IMR-90 (cell line): ENCODE measurements at regions not wholly inside any gene's neighbourhood (a gene's known extent, or its start where the extent isn't known, plus 50 kb on each side); places are given as distances from the start of the nearest gene placed in this dataset.

Experiments used
- ATAC-seq: fragments of 200-7000 bp; cut with Tn5 transposase; 2 replicates; pipeline ENCODE4 v1.9.1; 2020; ENCODE audit warnings: low read depth, mild to moderate bottlenecking, moderate library complexity
- BruUV-seq: library from RNA; stranded (reverse); fragments of 400-500 nt; replicated peaks from 2 replicates; lab custom pipeline; 2021; lab: Mats Ljungman, UMichigan
- CTCF ChIA-PET: fragments of 300-600 bp; formaldehyde crosslinking; extraction: SDS; loops from one replicate; lab custom pipeline; 2021; ENCODE audit warnings: antibody characterized with exemption; lab: Yijun Ruan, JAX
- POLR2A ChIA-PET: fragments of 300-600 bp; sonication (Branson Sonifier 250); formaldehyde crosslinking; loops from one replicate; lab custom pipeline; 2022; ENCODE audit warnings: antibody characterized with exemption; ENCODE audit not compliant: unreplicated experiment; lab: Charles Lee
- DNase-seq: peaks from one replicate; pipeline ENCODE4 v3.0.0; 2013
- H2AFZ ChIP-seq: replicated peaks from 2 replicates; pipeline ENCODE3; 2013; ENCODE audit warnings: low read length, mild to moderate bottlenecking; ENCODE audit not compliant: poor library complexity
- H2AK5ac ChIP-seq: 2 replicates; pipeline ENCODE4 v1.6.1; 2013; ENCODE audit warnings: low read depth, low read length, inconsistent platforms
- H2AK9ac ChIP-seq: replicated peaks from 2 replicates; pipeline ENCODE3; 2013; ENCODE audit warnings: mild to moderate bottlenecking, low read depth, low read length, moderate library complexity; ENCODE audit not compliant: poor library complexity
- H2BK120ac ChIP-seq: 2 replicates; pipeline ENCODE4 v1.6.1; 2013; ENCODE audit warnings: low read depth, low read length, inconsistent platforms
- H2BK15ac ChIP-seq: 3 replicates; pipeline ENCODE4 v1.6.1; 2013; ENCODE audit warnings: low read depth, low read length, inconsistent platforms
- H2BK20ac ChIP-seq: 2 replicates; pipeline ENCODE4 v1.6.1; 2013; ENCODE audit warnings: low read depth, mild to moderate bottlenecking, inconsistent platforms, low read length, moderate library complexity
- H2BK5ac ChIP-seq: 2 replicates; pipeline ENCODE4 v1.6.1; 2013; ENCODE audit warnings: mild to moderate bottlenecking, low read depth, low read length, inconsistent platforms; ENCODE audit not compliant: poor library complexity, severe bottlenecking
- H3K14ac ChIP-seq: replicated peaks from 2 replicates; pipeline ENCODE4 v1.6.1; 2013; ENCODE audit warnings: low read depth, low read length, inconsistent platforms
- H3K18ac ChIP-seq: 2 replicates; pipeline ENCODE4 v1.6.1; 2013; ENCODE audit warnings: low read depth, low read length, control low read depth
- H3K23ac ChIP-seq: 2 replicates; pipeline ENCODE4 v1.6.1; 2013; ENCODE audit warnings: low read depth, low read length, inconsistent platforms
- H3K27ac ChIP-seq: 2 replicates; pipeline ENCODE4 v1.5.1; 2013; ENCODE audit warnings: mild to moderate bottlenecking, control low read depth, low read length; ENCODE audit not compliant: insufficient read depth
- H3K27me3 ChIP-seq: 2 replicates; pipeline ENCODE4 v1.6.1; 2013; ENCODE audit warnings: low read length; ENCODE audit not compliant: control insufficient read depth, insufficient read depth
- H3K36me3 ChIP-seq: 2 replicates; pipeline ENCODE4 v1.6.1; 2013; ENCODE audit warnings: low read length, mixed read lengths; ENCODE audit not compliant: control insufficient read depth, insufficient read depth
- H3K4ac ChIP-seq: 2 replicates; pipeline ENCODE4 v1.6.1; 2013; ENCODE audit warnings: low read depth, low read length, inconsistent platforms
- H3K4me1 ChIP-seq: 2 replicates; pipeline ENCODE4 v1.6.1; 2013; ENCODE audit warnings: low read length, mixed read lengths; ENCODE audit not compliant: control insufficient read depth, insufficient read depth
- H3K4me2 ChIP-seq: 2 replicates; pipeline ENCODE4 v1.6.1; 2013; ENCODE audit warnings: low read depth, mild to moderate bottlenecking, control low read depth, low read length, moderate library complexity
- H3K4me3 ChIP-seq: 2 replicates; pipeline ENCODE4 v1.5.1; 2013; ENCODE audit warnings: low read depth, mild to moderate bottlenecking, control low read depth, low read length, moderate library complexity; ENCODE audit not compliant: insufficient read depth
- H3K56ac ChIP-seq: 2 replicates; pipeline ENCODE4 v1.6.1; 2013; ENCODE audit warnings: low read length, inconsistent platforms; ENCODE audit not compliant: insufficient read depth; ENCODE audit errors: extremely low read depth
- H3K79me1 ChIP-seq, 2 experiments: 2 replicates each; pipeline ENCODE4 v1.6.1; 2013; ENCODE audit warnings: low read length in 2 of 2, inconsistent platforms in 1 of 2, low read depth in 1 of 2
- H3K9ac ChIP-seq: 2 replicates; pipeline ENCODE4 v1.6.1; 2013; ENCODE audit warnings: low read depth, low read length, control low read depth
- H3K9me1 ChIP-seq: 2 replicates; pipeline ENCODE4 v1.6.1; 2013; ENCODE audit warnings: low read length, inconsistent platforms; ENCODE audit not compliant: insufficient read depth
- H3K9me3 ChIP-seq: 2 replicates; pipeline ENCODE4 v1.6.1; 2013; ENCODE audit warnings: low read length; ENCODE audit not compliant: control insufficient read depth, insufficient read depth
- H4K20me1 ChIP-seq: 2 replicates; pipeline ENCODE4 v1.6.1; 2013; ENCODE audit warnings: low read length, inconsistent platforms; ENCODE audit not compliant: insufficient read depth
- H4K5ac ChIP-seq: 2 replicates; pipeline ENCODE4 v1.6.1; 2013; ENCODE audit warnings: mild to moderate bottlenecking, low read depth, low read length, control low read depth
- H4K8ac ChIP-seq, 2 experiments: 2 replicates each; pipeline ENCODE4 v1.6.1; 2013; ENCODE audit warnings: low read depth in 2 of 2, low read length in 2 of 2, control low read depth in 1 of 2, inconsistent platforms in 1 of 2
- H4K91ac ChIP-seq: 2 replicates; pipeline ENCODE4 v1.6.1; 2013; ENCODE audit warnings: low read depth, low read length, inconsistent platforms; ENCODE audit not compliant: insufficient read depth
- BHLHE40 ChIP-seq: fragments of 150-350 bp; IDR thresholded peaks from 2 replicates; pipeline ENCODE4 v1.6.1; 2016; ENCODE audit warnings: mild to moderate bottlenecking, low read depth, low read length
- CEBPB ChIP-seq: IDR thresholded peaks from 2 replicates; pipeline ENCODE4 v1.6.1; 2012; ENCODE audit warnings: low read depth, low read length, improper control_type of control experiment
- CHD1 ChIP-seq: IDR thresholded peaks from 2 replicates; pipeline ENCODE4 v1.6.1; 2012; ENCODE audit warnings: low read depth, low read length, improper control_type of control experiment
- CTCF ChIP-seq: conservative IDR thresholded peaks from 2 replicates; pipeline ENCODE4 v1.5.1; 2012; ENCODE audit warnings: mild to moderate bottlenecking, low read depth, low read length, improper control_type of control experiment
- ELK1 ChIP-seq: fragments of 150-350 bp; IDR thresholded peaks from 2 replicates; pipeline ENCODE4 v1.6.1; 2016; ENCODE audit warnings: low read depth, mild to moderate bottlenecking, low read length, moderate library complexity, borderline replicate concordance
- FOS ChIP-seq: fragments of 150-350 bp; IDR thresholded peaks from 2 replicates; pipeline ENCODE4 v1.6.1; 2016; ENCODE audit warnings: low read depth, low read length
- MAFK ChIP-seq: IDR thresholded peaks from 2 replicates; pipeline ENCODE4 v1.6.1; 2012; ENCODE audit warnings: low read depth, low read length, improper control_type of control experiment
- MAZ ChIP-seq: IDR thresholded peaks from 2 replicates; pipeline ENCODE4 v1.6.1; 2012; ENCODE audit warnings: low read depth, mild to moderate bottlenecking, low read length, improper control_type of control experiment, moderate library complexity, borderline replicate concordance
- MXI1 ChIP-seq: IDR thresholded peaks from 2 replicates; pipeline ENCODE4 v1.6.1; 2012; ENCODE audit warnings: low read depth, mild to moderate bottlenecking, low read length, moderate library complexity, borderline replicate concordance
- NFE2L2 ChIP-seq: fragments of 150-350 bp; IDR thresholded peaks from 2 replicates; pipeline ENCODE4 v1.6.1; 2016; ENCODE audit warnings: low read depth, mild to moderate bottlenecking, low read length
- POLR2A ChIP-seq: IDR thresholded peaks from 2 replicates; pipeline ENCODE4 v1.6.1; 2012; ENCODE audit warnings: mild to moderate bottlenecking, low read depth, low read length
- RAD21 ChIP-seq: IDR thresholded peaks from 2 replicates; pipeline ENCODE4 v1.6.1; 2012; ENCODE audit warnings: low read length, improper control_type of control experiment
- RCOR1 ChIP-seq: IDR thresholded peaks from 2 replicates; pipeline ENCODE4 v1.6.1; 2012; ENCODE audit warnings: mild to moderate bottlenecking, low read length, improper control_type of control experiment; ENCODE audit not compliant: insufficient replicate concordance
- SMC3 ChIP-seq: fragments of 150-350 bp; IDR thresholded peaks from 2 replicates; pipeline ENCODE4 v1.6.1; 2016; ENCODE audit warnings: low read depth, mild to moderate bottlenecking, antibody characterized with exemption, low read length, moderate library complexity
- USF2 ChIP-seq: fragments of 150-350 bp; IDR thresholded peaks from 2 replicates; pipeline ENCODE4 v1.6.1; 2017; ENCODE audit warnings: mild to moderate bottlenecking, antibody characterized with exemption, low read length, low read depth
- WGBS, 2 experiments: methylation state at CpG; one replicate each; pipeline versions ENCODE4 v1.1.5 to v1.1.7; 2013; ENCODE audit warnings: missing lambda C conversion rate in 2 of 2; ENCODE audit not compliant: insufficient read length in 1 of 2; ENCODE audit errors: extremely low coverage in 2 of 2; 5-methylcytosine and 5-hydroxymethylcytosine counted together
- dilution Hi-C: fragments of 300-500 bp; cut with HindIII; formaldehyde crosslinking; loops from one replicate; pipeline ENCODE4 v1.14.3; 2018; ENCODE audit warnings: low sequenced_read_pairs; ENCODE audit not compliant: unreplicated experiment
- in situ Hi-C: fragments of 300-500 bp; cut with MboI; formaldehyde crosslinking; loops from 3 replicates; pipeline ENCODE4 v1.14.3; 2019; ENCODE audit warnings: low sequenced_read_pairs, inconsistent platforms, mixed read lengths
- intact Hi-C: fragments of 100-400 bp; cut with micrococcal nuclease; formaldehyde crosslinking; loops from 2 replicates; pipeline ENCODE4 v1.10.0; 2022

DNA sequence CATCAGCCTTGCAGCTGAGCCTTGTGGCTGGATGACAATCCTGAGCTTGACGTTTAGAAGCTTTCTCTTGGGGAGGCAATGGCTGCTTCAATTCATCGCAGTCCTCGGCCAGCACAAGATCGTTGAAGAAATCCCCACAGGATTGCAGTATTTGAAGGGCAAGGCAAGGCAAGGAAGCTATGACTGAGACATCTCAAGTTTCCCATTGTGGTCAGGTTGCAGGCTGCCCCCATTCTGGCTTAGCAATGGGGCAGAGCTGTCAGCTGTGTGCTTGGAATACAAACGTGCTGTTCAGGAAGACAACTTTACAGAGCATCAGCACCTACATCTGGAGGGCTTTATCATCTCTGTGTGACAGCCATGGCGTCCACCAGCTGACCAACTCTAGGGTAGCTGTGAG is 275.9 kb upstream of the TBL1XR1 start:
- no peak for TF ChIP-seq RCOR1
- TF ChIP-seq USF2, result no peak
- TF ChIP-seq CHD1, result no peak
- TF ChIP-seq MAZ, result no peak
- TF ChIP-seq SMC3, result no peak
- no peak for TF ChIP-seq MAFK
- no peak for TF ChIP-seq ELK1
- TF ChIP-seq BHLHE40, result no peak
- TF ChIP-seq CTCF, result no peak
- TF ChIP-seq RAD21, result no peak
- no peak for TF ChIP-seq POLR2A
- TF ChIP-seq NFE2L2, result no peak
- TF ChIP-seq FOS, result no peak
- no peak for TF ChIP-seq CEBPB
- TF ChIP-seq MXI1, result no peak
- H4K8ac ChIP-seq, result no peak overlapping the region
- no peak overlapping the region for H4K5ac ChIP-seq
- no peak overlapping the region for H2BK5ac ChIP-seq
- H2BK15ac ChIP-seq, result peak overlapping the region; percentile 89
- POLR2A ChIA-PET, result no interaction called here
- peaks cover 5% of the 10 kb centered on the region for H3K4me1 ChIP-seq
- no peak overlapping the region for H3K9ac ChIP-seq
- dilution Hi-C loops (no loop called here), in situ Hi-C loops (no loop called here), intact Hi-C loops (loop anchor here (10.0 kb wide), 1 partner anchor 352 kb away; no protein-coding TSS in a partner anchor)
- no peak overlapping the region for H2BK120ac ChIP-seq
- peak overlapping the region; percentile 4 for H2AFZ ChIP-seq
- WGBS, 2 experiments, result no CpG with 5 or more reads among the region's 6 CpGs
- H3K4me2 ChIP-seq, result no peak overlapping the region
- CTCF ChIA-PET, result interaction anchor here (0.5 kb wide), 1 partner anchor 222 kb away, joined by 3 read pairs; no protein-coding TSS in a partner anchor
- DNase-seq, result peak; percentile 13
- peak overlapping the region; percentile 7; the same call in 1 of the 2 replicates for H3K14ac ChIP-seq
- peak overlapping the region; percentile 43 for H4K91ac ChIP-seq
- H2AK9ac ChIP-seq, result no peak overlapping the region
- H3K23ac ChIP-seq, result no peak overlapping the region
- no peak overlapping the region for H2BK20ac ChIP-seq
- H4K20me1 ChIP-seq, result no peaks in the 10 kb centered on the region
- H3K4me3 ChIP-seq, result no peak overlapping the region
- H3K18ac ChIP-seq, result 0 out of 2 replicates have a peak overlapping the region, but pooled peaks have one; percentile 2
- H3K9me1 ChIP-seq, result peaks cover 2% of the 10 kb centered on the region; the same call in 1 of the 2 replicates
- BruUV-seq, result no TSS peak
- H2AK5ac ChIP-seq, result peak overlapping the region; percentile 31
- H3K27ac ChIP-seq, result no peak overlapping the region
- peak overlapping the region; percentile 41; the same call in 1 of the 2 replicates for H3K4ac ChIP-seq
- no peaks in the 10 kb centered on the region for H3K79me1 ChIP-seq
- no peak overlapping the region for H3K56ac ChIP-seq
- H3K27me3 ChIP-seq, result no peaks in the 10 kb centered on the region
- no peak for ATAC-seq
- H3K36me3 ChIP-seq, result no peaks in the 10 kb centered on the region
- no peaks in the 10 kb centered on the region for H3K9me3 ChIP-seq
